ENCODE measurements at regions not wholly inside any gene's neighbourhood (a gene's known extent, or its start where the extent isn't known, plus 50 kb on each side); places are given as distances from the start of the nearest gene placed in this dataset.

DNA sequence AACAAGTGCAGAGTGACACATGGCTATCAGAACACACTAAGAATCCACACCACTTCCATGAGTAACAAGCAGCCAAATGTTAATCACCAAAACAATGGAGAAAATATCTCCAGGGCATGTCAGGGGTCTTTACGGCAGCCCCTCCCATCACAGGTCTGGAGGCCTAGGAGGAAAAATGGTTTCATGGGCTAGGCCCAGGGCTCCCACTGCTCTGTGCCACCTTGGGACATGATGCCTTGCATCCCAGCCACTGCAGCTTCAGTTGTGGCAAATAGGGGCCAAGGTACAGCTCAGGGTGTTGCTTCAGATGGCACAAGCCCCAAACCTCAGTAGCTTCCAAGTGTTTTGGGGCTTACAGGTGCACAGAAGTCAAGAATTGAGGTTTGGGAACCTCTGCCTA is 66.6 kb downstream of the NEURL3 start:
- no peak for DNase-seq (ENCODE audit: extremely low read depth in 1 of 2, low read depth in 1 of 2)

DNA sequence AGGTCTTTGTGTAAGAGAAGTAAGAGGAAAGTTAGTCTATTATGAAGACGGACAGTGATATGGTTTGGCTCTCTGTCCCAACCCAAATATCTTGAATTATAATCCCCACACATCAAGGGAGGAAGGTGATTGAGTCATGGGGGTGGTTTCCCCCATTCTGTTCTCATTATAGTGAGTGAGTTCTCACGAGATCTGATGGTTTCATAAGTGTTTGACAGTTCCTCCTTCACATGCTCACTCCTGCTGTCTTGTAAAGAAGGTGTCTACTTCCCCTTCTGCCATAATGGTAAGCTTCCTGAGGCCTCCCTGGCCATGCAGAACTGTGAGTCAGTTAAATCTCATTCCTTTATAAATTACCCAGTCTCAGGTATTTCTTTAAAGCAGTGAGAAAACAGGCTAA is 67.6 kb downstream of the NEURL3 start:
- no peak for DNase-seq (ENCODE audit: extremely low read depth in 1 of 2, low read depth in 1 of 2)

DNA sequence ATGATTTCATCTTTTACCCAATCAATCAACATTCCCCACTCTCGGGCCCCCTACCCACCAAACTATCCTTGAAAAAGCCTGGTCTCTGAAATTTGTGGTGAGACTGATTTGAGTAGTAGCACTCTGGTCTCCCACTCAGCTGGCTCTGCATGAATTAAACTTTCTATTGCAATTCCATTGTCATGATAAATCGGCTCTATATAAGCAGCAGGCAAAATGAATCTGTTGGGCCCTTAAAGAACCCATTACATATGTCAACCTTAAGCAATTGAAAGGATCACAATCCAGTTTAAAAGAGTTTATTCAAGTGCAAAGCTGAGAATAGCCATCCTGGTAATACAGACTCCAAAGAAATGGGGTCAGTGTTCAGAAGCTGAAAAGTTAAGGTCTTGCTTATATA is 68.2 kb downstream of the NEURL3 start:
- DNase-seq (ENCODE audit: extremely low read depth in 1 of 2, low read depth in 1 of 2) = no peak

DNA sequence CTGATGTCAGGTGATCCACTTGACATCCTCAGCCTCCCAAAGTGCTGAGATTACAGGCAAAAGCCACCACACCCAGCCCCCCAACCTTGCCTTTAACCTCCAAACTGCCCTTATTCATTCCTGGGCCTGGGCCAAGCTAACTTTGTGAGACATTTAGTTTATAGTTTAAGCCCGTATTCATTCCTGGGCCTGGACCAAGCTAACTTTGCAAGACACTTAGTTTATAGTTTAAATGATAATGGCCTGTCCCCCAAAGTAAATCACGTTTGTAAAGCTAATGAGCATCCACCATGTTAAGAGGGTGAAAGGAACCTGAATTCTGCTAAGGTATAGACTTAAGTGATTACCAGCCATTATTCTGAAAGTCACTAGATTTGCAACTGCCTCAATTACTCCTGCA is 68.7 kb downstream of the NEURL3 start:
- no peak for DNase-seq (ENCODE audit: extremely low read depth in 1 of 2, low read depth in 1 of 2)

DNA sequence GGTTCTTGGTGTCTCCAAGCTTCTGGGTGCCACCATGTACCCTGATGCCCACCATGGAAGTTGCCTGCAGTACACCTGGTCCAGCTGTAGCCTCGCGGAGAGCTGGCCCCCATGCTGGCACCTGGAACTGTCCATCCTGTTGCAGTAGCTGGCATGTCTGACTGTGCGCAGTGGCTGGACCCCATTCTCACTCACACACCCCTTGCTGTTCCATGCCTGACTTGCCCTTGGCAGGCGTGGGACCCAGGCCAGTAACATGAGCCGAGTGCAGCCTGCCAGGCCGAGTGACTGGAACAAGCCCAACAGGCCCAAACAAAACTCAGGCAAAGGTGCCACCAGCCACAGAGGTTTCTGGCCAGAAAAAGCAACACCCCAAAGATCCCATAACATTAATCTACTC is 73.8 kb downstream of the NEURL3 start:
- DNase-seq (ENCODE audit: extremely low read depth in 1 of 2, low read depth in 1 of 2) = no peak

DNA sequence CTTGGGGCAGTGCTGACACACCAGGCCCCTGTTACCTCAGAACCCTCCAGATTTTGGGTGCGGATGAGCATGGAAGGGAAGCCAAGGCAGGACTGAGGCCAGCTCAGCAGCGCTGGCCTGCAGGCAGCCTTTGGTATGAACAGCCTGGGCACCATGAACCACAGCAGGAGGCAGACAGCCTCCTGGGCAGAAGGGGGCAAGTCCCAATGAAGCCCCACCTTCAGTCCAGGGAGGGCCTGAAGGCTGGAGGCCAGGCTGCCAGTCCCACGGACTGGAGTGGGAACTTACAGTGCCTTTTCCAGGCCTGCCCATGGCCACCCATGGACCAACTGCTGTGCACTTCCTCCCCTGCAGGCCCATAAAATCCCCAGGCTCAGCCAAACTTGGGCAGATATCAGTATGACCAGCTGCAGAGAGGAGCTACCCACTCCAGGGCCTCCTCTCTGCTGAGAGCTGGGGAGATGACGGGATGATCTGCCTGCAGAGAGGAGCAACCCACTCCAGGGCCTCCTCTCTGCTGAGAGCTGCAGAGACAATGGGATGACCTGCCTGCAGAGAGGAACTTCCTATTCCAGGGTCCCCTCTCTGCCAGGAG is 74.7 kb downstream of the NEURL3 start:
- no peak for DNase-seq (ENCODE audit: extremely low read depth in 1 of 2, low read depth in 1 of 2)

DNA sequence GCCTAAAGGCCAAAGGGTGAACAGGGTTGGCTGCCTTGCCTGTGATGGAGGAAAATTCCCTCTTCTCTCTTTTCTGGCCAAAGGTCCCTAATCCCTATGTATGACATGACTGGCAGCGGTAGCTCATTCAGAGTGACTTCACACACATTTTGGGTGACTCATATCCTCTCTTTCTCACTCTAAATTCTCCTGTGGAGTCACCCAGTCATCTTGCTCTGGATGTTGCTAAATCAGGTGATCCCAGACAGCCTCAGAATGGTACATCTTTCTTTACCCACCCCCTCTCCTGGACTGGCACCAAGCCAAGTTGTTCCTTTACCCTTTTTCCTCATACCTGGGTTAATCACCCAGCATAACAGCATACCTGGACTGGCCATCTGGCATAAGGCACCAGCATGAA is 77.2 kb downstream of the NEURL3 start:
- DNase-seq (ENCODE audit: extremely low read depth in 1 of 2, low read depth in 1 of 2) = peak in 1 of 2 donors; percentile 13

DNA sequence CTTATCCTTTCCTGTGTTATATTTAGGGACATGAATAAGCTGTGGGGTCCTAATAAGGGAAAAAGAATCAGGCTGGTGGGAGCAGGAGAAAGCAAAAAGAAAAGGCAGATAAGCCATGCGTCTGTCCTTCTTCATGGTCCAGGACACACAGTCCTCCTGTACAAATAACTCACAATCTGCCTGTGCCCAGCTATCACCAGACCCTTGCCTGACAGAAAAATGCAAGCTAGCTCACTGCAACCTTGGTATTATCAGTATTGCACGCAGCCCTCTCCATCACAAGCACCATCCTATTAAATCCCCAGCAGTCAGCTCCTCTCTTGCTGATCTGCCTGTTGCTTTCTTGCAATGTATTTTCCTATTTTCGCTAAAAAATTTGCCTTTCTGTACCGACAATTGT is 78.0 kb downstream of the NEURL3 start:
- DNase-seq (ENCODE audit: extremely low read depth in 1 of 2, low read depth in 1 of 2) = no peak

DNA sequence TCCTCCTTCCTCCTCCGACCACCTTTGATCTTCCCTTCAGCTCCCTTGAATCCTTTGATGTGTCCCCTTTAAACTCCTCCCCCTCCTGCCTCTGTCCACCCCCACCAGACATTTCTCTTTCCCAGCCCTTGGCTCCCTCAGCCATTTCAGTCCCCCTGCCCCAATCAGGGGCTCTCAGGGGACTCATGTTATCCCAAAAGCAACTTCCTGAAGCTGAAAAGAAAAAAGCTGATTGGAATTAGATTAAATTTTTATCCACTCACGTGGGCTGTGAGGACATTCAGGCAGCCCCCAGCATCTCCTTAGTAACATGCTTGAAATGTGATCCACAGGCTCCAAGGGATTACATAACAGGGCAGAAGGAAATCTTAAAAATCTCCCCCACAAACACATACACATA is 81.3 kb downstream of the NEURL3 start:
- DNase-seq (ENCODE audit: extremely low read depth in 1 of 2, low read depth in 1 of 2) = no peak

All from stimulated activated CD8-positive, alpha-beta memory T cell treated with anti-CD3 and anti-CD28 coated beads, Interleukin-7, amount 100 ng/mL, for 48 hours (primary cell).